Endothelial cell (in vitro differentiated cells): ENCODE measurements at regions not wholly inside any gene's neighbourhood (a gene's known extent, or its start where the extent isn't known, plus 50 kb on each side); places are given as distances from the start of the nearest gene placed in this dataset.

Source experiments
- DNase-seq: peaks from one replicate; pipeline ENCODE4 v3.0.0; 2021; ENCODE audit warnings: low spot score
- H3K27ac Mint-ChIP-seq: one replicate; pipeline ENCODE4 v1.8.0; 2021; ENCODE audit warnings: mixed read lengths, inconsistent platforms; ENCODE audit not compliant: unreplicated experiment
- H3K27me3 Mint-ChIP-seq: one replicate; pipeline ENCODE4 v1.8.0; 2021; ENCODE audit warnings: mild to moderate bottlenecking, moderate library complexity, mixed read lengths, inconsistent platforms; ENCODE audit not compliant: unreplicated experiment
- H3K36me3 Mint-ChIP-seq: one replicate; pipeline ENCODE4 v1.8.0; 2021; ENCODE audit warnings: mild to moderate bottlenecking, low read depth, mixed read lengths, inconsistent platforms; ENCODE audit not compliant: unreplicated experiment
- H3K4me1 Mint-ChIP-seq: one replicate; pipeline ENCODE4 v1.8.0; 2021; ENCODE audit warnings: mild to moderate bottlenecking, mixed read lengths, inconsistent platforms; ENCODE audit not compliant: unreplicated experiment
- H3K4me3 Mint-ChIP-seq: one replicate; pipeline ENCODE4 v1.8.0; 2021; ENCODE audit warnings: mild to moderate bottlenecking, mixed read lengths, inconsistent platforms; ENCODE audit not compliant: unreplicated experiment
- H3K9me3 Mint-ChIP-seq: one replicate; pipeline ENCODE4 v1.8.0; 2021; ENCODE audit warnings: mixed read lengths, inconsistent platforms; ENCODE audit not compliant: unreplicated experiment
- TF ChIP-seq, protein P1 (sequence below): fragments of 200-600 bp; sonication (generic); IDR thresholded peaks from one replicate; pipeline ENCODE4 v1.5.0; 2021; ENCODE audit warnings: antibody characterized with exemption; ENCODE audit not compliant: unreplicated experiment

DNA sequence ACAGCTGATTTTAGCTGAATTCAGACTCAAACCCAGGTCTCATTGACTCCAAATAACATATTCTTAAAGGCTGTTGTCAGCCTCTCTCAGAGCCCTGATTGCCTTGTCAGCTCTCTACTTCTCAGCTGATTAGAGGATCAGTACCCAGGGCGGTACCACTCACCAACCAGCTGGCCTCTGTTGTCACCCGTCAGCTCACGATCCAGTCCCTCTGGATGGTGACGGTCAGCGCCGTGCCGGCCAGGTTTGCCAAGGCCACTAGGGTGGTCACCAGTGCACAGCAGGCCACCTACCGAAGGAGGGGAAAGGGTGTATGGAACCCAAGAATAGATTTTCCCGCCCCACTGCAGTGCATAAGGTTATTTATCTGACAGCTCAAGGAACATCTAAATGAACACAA lies 52.3 kb upstream of the TOMM7 start:
- Mint-ChIP-seq H3K36me3 (peaks cover 5% of the 10 kb centered on the region), H3K4me1 (peaks cover 11% of the 10 kb centered on the region), H3K27ac (no peak overlapping the region), H3K27me3 (no peaks in the 10 kb centered on the region), H3K9me3 (no peaks in the 10 kb centered on the region), H3K4me3 (no peak overlapping the region)
- TF ChIP-seq, protein P1, sequence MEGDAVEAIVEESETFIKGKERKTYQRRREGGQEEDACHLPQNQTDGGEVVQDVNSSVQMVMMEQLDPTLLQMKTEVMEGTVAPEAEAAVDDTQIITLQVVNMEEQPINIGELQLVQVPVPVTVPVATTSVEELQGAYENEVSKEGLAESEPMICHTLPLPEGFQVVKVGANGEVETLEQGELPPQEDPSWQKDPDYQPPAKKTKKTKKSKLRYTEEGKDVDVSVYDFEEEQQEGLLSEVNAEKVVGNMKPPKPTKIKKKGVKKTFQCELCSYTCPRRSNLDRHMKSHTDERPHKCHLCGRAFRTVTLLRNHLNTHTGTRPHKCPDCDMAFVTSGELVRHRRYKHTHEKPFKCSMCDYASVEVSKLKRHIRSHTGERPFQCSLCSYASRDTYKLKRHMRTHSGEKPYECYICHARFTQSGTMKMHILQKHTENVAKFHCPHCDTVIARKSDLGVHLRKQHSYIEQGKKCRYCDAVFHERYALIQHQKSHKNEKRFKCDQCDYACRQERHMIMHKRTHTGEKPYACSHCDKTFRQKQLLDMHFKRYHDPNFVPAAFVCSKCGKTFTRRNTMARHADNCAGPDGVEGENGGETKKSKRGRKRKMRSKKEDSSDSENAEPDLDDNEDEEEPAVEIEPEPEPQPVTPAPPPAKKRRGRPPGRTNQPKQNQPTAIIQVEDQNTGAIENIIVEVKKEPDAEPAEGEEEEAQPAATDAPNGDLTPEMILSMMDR = no peak
- no peak for DNase-seq
